GM12872 (cell line): ENCODE measurements at regions not wholly inside any gene's neighbourhood (a gene's known extent, or its start where the extent isn't known, plus 50 kb on each side); places are given as distances from the start of the nearest gene placed in this dataset.

Experiments used
- CTCF ChIP-seq: IDR thresholded peaks from 3 replicates; pipeline ENCODE4 v1.5.1; 2011; ENCODE audit warnings: low read depth, mild to moderate bottlenecking, low read length, moderate library complexity; ENCODE audit not compliant: insufficient read depth

- TF ChIP-seq CTCF = no peak
Observed at GRCh38 chr1:181208967-181209366, 120.5 kb downstream of the IER5 start.

GRCh38 chr1:181213056-181213455, 124.6 kb downstream of the IER5 start:
- TF ChIP-seq CTCF = no peak

- no peak for TF ChIP-seq CTCF
Observed at GRCh38 chr1:181216591-181216994, 128.1 kb downstream of the IER5 start.

GRCh38 chr1:181219938-181220337, 131.4 kb downstream of the IER5 start:
- TF ChIP-seq CTCF = no peak

GRCh38 chr1:181221078-181221477, 132.6 kb downstream of the IER5 start:
- TF ChIP-seq CTCF = no peak

- TF ChIP-seq CTCF = no peak
Observed at GRCh38 chr1:181222972-181223505, 134.5 kb downstream of the IER5 start.

- TF ChIP-seq CTCF = no peak
Observed at GRCh38 chr1:181239086-181239485, 150.6 kb downstream of the IER5 start.

- no peak for TF ChIP-seq CTCF
Observed at GRCh38 chr1:181249186-181249585, 160.7 kb downstream of the IER5 start.
